ENCODE measurements at regions not wholly inside any gene's neighbourhood (a gene's known extent, or its start where the extent isn't known, plus 50 kb on each side); places are given as distances from the start of the nearest gene placed in this dataset.

DNA sequence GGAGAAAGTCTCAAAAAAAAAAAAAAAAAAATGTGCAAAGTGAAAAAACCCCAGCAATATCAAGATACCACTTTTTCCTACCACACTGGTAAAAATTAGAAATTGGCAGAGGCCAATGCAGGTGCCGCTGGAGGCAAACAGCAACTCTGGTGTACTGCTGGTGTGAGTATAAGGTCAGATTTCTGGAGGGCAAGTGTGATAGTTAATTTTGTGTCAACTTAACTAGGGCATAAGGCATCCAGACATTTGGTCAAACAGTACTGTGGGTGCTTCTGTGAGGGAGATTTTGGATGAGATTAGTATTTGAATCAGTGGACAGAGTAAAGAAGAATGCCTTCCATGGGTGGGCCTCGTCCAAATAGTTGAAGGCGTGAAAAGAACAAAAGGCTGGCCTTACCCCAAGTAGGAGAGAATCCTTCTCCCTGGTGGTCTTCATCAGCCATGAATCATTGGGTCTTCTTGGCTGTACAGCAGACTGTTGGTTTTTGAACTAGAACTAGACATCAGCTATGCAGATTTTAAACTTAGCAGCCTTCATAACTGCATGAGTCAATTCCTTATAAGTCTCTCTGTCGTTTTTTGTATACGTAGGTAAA is 52.8 kb upstream of the FHL2 start:
- DNase-seq (ENCODE audit: low read depth): no peak

GRCh38 chr2:105450471-105450870 is 51.6 kb upstream of the FHL2 start:
- no peak for DNase-seq (ENCODE audit: low read depth)

DNA sequence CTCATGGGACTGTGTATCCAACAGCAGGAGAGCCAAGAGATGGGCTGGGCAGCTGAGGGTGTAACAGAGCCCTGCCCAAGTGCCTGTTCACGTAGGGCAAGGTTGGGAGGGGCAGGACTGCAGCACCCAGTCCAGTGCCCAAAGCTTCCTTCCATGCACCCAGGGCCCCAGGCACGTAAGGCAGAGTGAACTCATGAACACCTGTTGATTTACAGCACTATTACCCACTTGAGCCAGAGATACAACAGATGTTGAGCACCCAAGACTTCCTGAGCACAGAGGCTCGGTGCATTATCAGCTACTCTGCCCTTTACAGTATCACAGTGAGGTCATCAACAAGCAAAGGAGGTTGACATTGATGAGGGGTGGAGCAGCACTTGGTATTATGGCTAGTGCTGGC is 50.2 kb upstream of the FHL2 start:
- no peak for DNase-seq (ENCODE audit: low read depth)

Measured in T follicular helper cell (primary cell).